Astrocyte (in vitro differentiated cells and primary cell): ENCODE measurements at regions not wholly inside any gene's neighbourhood (a gene's known extent, or its start where the extent isn't known, plus 50 kb on each side); places are given as distances from the start of the nearest gene placed in this dataset.

ENCODE experiments used
- DNase-seq: peaks from one replicate; pipeline ENCODE4 v3.0.0-alpha.2; 2010; ENCODE audit warnings: low read depth
- FAIRE-seq: peaks from 2 replicates; lab custom pipeline; 2011; peaks lifted over from hg19 to GRCh38; lab: Jason Lieb, UNC
- H2AFZ ChIP-seq: 2 replicates; pipeline ENCODE4 v1.6.0; 2012; ENCODE audit warnings: low read depth, low read length, inconsistent platforms
- H3K27ac ChIP-seq: 2 replicates; pipeline ENCODE4 v1.5.1; 2011; ENCODE audit warnings: low read depth, low read length, inconsistent platforms
- H3K27me3 ChIP-seq: 2 replicates; pipeline ENCODE4 v1.6.0; 2011; ENCODE audit warnings: low read length, inconsistent platforms; ENCODE audit not compliant: insufficient read depth
- H3K36me3 ChIP-seq: 2 replicates; pipeline ENCODE4 v1.5.1; 2011; ENCODE audit warnings: low read length, inconsistent platforms; ENCODE audit not compliant: insufficient read depth
- H3K4me1 ChIP-seq: 2 replicates; pipeline ENCODE4 v1.5.1; 2011; ENCODE audit warnings: low read length, inconsistent platforms; ENCODE audit not compliant: insufficient read depth
- H3K4me2 ChIP-seq: 2 replicates; pipeline ENCODE4 v1.6.0; 2012; ENCODE audit warnings: low read length, inconsistent platforms
- H3K4me3 ChIP-seq: 2 replicates; pipeline ENCODE4 v1.5.1; 2011; ENCODE audit warnings: low read depth, mild to moderate bottlenecking, low read length, inconsistent platforms; ENCODE audit not compliant: insufficient read depth
- H3K79me2 ChIP-seq: 2 replicates; pipeline ENCODE4 v1.6.0; 2012; ENCODE audit warnings: mild to moderate bottlenecking, low read length, inconsistent platforms; ENCODE audit not compliant: insufficient read depth
- H3K9ac ChIP-seq: 2 replicates; pipeline ENCODE4 v1.6.0; 2012; ENCODE audit warnings: mild to moderate bottlenecking, low read length, inconsistent platforms
- H3K9me3 ChIP-seq: 2 replicates; pipeline ENCODE4 v1.5.1; 2012; ENCODE audit warnings: low read depth, mild to moderate bottlenecking, low read length, inconsistent platforms; ENCODE audit not compliant: insufficient read depth
- H4K20me1 ChIP-seq: 2 replicates; pipeline ENCODE4 v1.6.0; 2012; ENCODE audit warnings: low read length, inconsistent platforms; ENCODE audit not compliant: insufficient read depth
- H3K27ac Mint-ChIP-seq: one replicate; pipeline ENCODE4 v1.8.0; 2021; ENCODE audit warnings: mild to moderate bottlenecking, mixed read lengths; ENCODE audit not compliant: unreplicated experiment
- H3K27me3 Mint-ChIP-seq: one replicate; pipeline ENCODE4 v1.8.0; 2021; ENCODE audit warnings: low read depth, mixed read lengths; ENCODE audit not compliant: unreplicated experiment
- H3K36me3 Mint-ChIP-seq: one replicate; pipeline ENCODE4 v1.8.0; 2021; ENCODE audit warnings: low read depth, mixed read lengths; ENCODE audit not compliant: unreplicated experiment
- H3K4me1 Mint-ChIP-seq: one replicate; pipeline ENCODE4 v1.8.0; 2021; ENCODE audit warnings: low read depth, mixed read lengths; ENCODE audit not compliant: unreplicated experiment
- H3K4me3 Mint-ChIP-seq: one replicate; pipeline ENCODE4 v1.8.0; 2021; ENCODE audit warnings: mild to moderate bottlenecking, moderate library complexity, mixed read lengths; ENCODE audit not compliant: unreplicated experiment
- H3K9me3 Mint-ChIP-seq: one replicate; pipeline ENCODE4 v1.8.0; 2021; ENCODE audit warnings: mild to moderate bottlenecking, mixed read lengths; ENCODE audit not compliant: unreplicated experiment
- EZH2 ChIP-seq: IDR thresholded peaks from 2 replicates; pipeline ENCODE4 v1.6.1; 2012; ENCODE audit warnings: mild to moderate bottlenecking, low read length, inconsistent platforms; ENCODE audit not compliant: insufficient read depth
- TF ChIP-seq, protein P1 (sequence below): IDR thresholded peaks from 2 replicates; pipeline ENCODE4 v1.5.1; 2011; ENCODE audit warnings: low read depth, mild to moderate bottlenecking, inconsistent platforms, low read length, moderate library complexity; ENCODE audit not compliant: insufficient read depth

DNA sequence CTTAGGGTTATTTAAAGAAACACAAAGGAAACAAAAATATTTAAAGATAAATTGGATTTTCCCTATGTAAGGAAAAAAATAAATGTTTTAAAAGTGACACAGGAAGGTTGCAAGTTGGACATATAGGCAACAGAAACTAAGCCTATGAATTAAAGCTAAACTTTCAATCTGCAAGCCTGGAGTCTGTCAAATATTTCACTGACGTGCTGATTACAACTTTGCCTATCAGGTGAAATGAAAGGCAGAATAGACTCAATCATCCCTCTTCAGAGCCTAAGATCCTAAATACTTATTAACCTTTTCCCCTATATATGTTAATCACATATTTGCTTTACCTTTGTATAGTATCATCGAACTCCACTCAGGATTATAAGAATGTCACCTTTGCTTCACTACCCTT lies 1068.0 kb upstream of the ALCAM start:
- Histone ChIP-seq H3K27ac (no peak overlapping the region), H3K9me3 (no peaks in the 10 kb centered on the region), H2AFZ (no peak overlapping the region), H3K27me3 (no peaks in the 10 kb centered on the region), H4K20me1 (no peaks in the 10 kb centered on the region), H3K79me2 (no peaks in the 10 kb centered on the region), H3K4me3 (no peak overlapping the region), H3K4me2 (no peak overlapping the region), H3K4me1 (no peaks in the 10 kb centered on the region), H3K9ac (no peak overlapping the region), H3K36me3 (no peaks in the 10 kb centered on the region)
- no peaks in the 10 kb centered on the region for H3K27me3 Mint-ChIP-seq
- FAIRE-seq: no peak
- H3K4me1 Mint-ChIP-seq: no peaks in the 10 kb centered on the region
- no peak for DNase-seq
- H3K4me3 Mint-ChIP-seq: no peak overlapping the region
- H3K36me3 Mint-ChIP-seq: no peaks in the 10 kb centered on the region
- no peak overlapping the region for H3K27ac Mint-ChIP-seq
- no peak for TF ChIP-seq EZH2
- TF ChIP-seq, protein P1, sequence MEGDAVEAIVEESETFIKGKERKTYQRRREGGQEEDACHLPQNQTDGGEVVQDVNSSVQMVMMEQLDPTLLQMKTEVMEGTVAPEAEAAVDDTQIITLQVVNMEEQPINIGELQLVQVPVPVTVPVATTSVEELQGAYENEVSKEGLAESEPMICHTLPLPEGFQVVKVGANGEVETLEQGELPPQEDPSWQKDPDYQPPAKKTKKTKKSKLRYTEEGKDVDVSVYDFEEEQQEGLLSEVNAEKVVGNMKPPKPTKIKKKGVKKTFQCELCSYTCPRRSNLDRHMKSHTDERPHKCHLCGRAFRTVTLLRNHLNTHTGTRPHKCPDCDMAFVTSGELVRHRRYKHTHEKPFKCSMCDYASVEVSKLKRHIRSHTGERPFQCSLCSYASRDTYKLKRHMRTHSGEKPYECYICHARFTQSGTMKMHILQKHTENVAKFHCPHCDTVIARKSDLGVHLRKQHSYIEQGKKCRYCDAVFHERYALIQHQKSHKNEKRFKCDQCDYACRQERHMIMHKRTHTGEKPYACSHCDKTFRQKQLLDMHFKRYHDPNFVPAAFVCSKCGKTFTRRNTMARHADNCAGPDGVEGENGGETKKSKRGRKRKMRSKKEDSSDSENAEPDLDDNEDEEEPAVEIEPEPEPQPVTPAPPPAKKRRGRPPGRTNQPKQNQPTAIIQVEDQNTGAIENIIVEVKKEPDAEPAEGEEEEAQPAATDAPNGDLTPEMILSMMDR: no peak
- no peaks in the 10 kb centered on the region for H3K9me3 Mint-ChIP-seq

DNA sequence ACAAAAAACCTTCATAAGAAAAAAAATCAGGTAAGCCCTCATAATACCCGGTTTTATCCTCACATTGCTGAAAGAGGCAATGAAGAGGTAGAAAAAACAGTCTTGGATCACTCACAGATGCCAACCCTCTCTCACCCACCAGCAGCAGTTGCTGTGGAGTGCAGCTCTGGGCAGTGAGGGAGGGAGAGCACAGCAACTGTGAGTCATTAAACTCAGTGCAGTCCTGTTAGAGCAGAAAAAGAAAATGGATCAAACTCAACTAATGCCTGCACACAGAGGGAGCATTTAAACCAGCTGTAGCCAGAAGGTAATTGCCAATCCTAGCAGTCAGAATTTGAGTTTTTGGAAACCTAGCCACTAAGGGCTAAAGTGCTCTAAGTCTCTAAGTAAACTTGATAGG lies 1050.6 kb upstream of the ALCAM start:
- H3K27me3 Mint-ChIP-seq: no peaks in the 10 kb centered on the region
- no peak for FAIRE-seq
- Histone ChIP-seq H2AFZ (no peak overlapping the region), H4K20me1 (no peaks in the 10 kb centered on the region), H3K79me2 (no peaks in the 10 kb centered on the region), H3K27ac (no peak overlapping the region), H3K36me3 (no peaks in the 10 kb centered on the region), H3K4me3 (no peak overlapping the region), H3K4me1 (no peaks in the 10 kb centered on the region), H3K9ac (no peak overlapping the region), H3K27me3 (no peaks in the 10 kb centered on the region), H3K9me3 (peaks cover 2% of the 10 kb centered on the region), H3K4me2 (no peak overlapping the region)
- H3K4me3 Mint-ChIP-seq: no peak overlapping the region
- TF ChIP-seq, protein P1: no peak
- no peak for TF ChIP-seq EZH2
- peaks cover 3% of the 10 kb centered on the region for H3K4me1 Mint-ChIP-seq
- H3K27ac Mint-ChIP-seq: no peak overlapping the region
- no peak for DNase-seq
- H3K36me3 Mint-ChIP-seq: no peaks in the 10 kb centered on the region
- peaks cover 6% of the 10 kb centered on the region for H3K9me3 Mint-ChIP-seq

DNA sequence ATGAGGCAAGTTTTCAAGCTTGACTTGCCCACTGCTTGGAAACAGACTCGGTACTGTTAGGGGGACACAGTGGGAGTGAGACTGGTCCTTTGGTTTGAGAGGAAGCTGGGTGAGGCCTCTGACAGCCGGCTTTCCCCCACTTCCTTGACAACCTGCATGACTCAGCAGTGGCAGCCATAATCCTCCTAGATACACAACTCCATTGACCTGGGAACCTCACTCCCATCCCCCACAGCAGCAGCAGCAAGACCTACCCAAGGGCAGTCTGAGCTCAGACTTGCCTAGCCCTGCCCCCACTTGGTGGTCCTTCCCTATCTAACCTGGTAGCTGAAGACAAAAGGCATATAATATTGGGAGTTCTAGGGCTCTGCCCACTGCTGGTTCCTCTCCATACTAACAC lies 1043.5 kb upstream of the ALCAM start:
- Histone ChIP-seq H3K79me2 (no peaks in the 10 kb centered on the region), H3K36me3 (no peaks in the 10 kb centered on the region), H3K9ac (no peak overlapping the region), H3K4me3 (no peak overlapping the region), H2AFZ (no peak overlapping the region), H3K4me2 (no peak overlapping the region), H3K4me1 (no peaks in the 10 kb centered on the region), H4K20me1 (no peaks in the 10 kb centered on the region), H3K9me3 (peaks cover 3% of the 10 kb centered on the region), H3K27me3 (no peaks in the 10 kb centered on the region), H3K27ac (no peak overlapping the region)
- H3K27me3 Mint-ChIP-seq: no peaks in the 10 kb centered on the region
- DNase-seq (no peak), FAIRE-seq (no peak)
- H3K36me3 Mint-ChIP-seq: peaks cover 2% of the 10 kb centered on the region
- peaks cover 5% of the 10 kb centered on the region for H3K4me1 Mint-ChIP-seq
- no peak overlapping the region for H3K27ac Mint-ChIP-seq
- TF ChIP-seq, protein P1: no peak
- no peak for TF ChIP-seq EZH2
- H3K9me3 Mint-ChIP-seq: peaks cover 10% of the 10 kb centered on the region
- H3K4me3 Mint-ChIP-seq: no peak overlapping the region
